PC-9 (cell line): ENCODE measurements at regions not wholly inside any gene's neighbourhood (a gene's known extent, or its start where the extent isn't known, plus 50 kb on each side); places are given as distances from the start of the nearest gene placed in this dataset.

Source experiments
- BruUV-seq: library from RNA; stranded (reverse); fragments of 400-500 nt; replicated peaks from 2 replicates; lab custom pipeline; 2021; lab: Mats Ljungman, UMichigan
- CTCF ChIA-PET: fragments of 300-600 bp; sonication (Branson Sonifier 250); formaldehyde crosslinking; loops from one replicate; lab custom pipeline; 2022; ENCODE audit warnings: antibody characterized with exemption; lab: Charles Lee
- POLR2A ChIA-PET: fragments of 300-600 bp; sonication (Branson Sonifier 250); formaldehyde crosslinking; loops from one replicate; lab custom pipeline; 2022; ENCODE audit warnings: antibody characterized with exemption; ENCODE audit not compliant: unreplicated experiment; lab: Charles Lee
- DNase-seq, 2 experiments: peaks; one replicate each; pipeline versions ENCODE4 v3.0.0 to v3.0.0-alpha.2; 2015 to 2022; ENCODE audit warnings: mixed read lengths in 1 of 2
- H2AFZ ChIP-seq: fragments of 200-600 bp; sonication (generic); 2 replicates; pipeline ENCODE4 v1.8.1; 2017; ENCODE audit warnings: antibody characterized with exemption
- H3F3A ChIP-seq: fragments of 200-600 bp; sonication (generic); 2 replicates; pipeline ENCODE4 v1.8.1; 2017; ENCODE audit warnings: antibody characterized with exemption, mild to moderate bottlenecking, low read depth; ENCODE audit not compliant: insufficient read depth
- H3K27ac ChIP-seq: fragments of 200-600 bp; sonication (generic); 2 replicates; pipeline ENCODE4 v1.6.1; 2016; ENCODE audit warnings: mixed run types
- H3K27me3 ChIP-seq: fragments of 200-600 bp; sonication (generic); 2 replicates; pipeline ENCODE4 v1.6.1; 2016; ENCODE audit warnings: low read depth, mixed run types; ENCODE audit not compliant: insufficient read depth
- H3K36me3 ChIP-seq: fragments of 200-600 bp; sonication (generic); 2 replicates; pipeline ENCODE4 v1.6.1; 2016; ENCODE audit warnings: low read depth, mixed run types
- H3K4me1 ChIP-seq: fragments of 200-600 bp; sonication (generic); replicated peaks from 2 replicates; pipeline ENCODE4 v1.6.1; 2016; ENCODE audit warnings: mixed run types; ENCODE audit not compliant: insufficient read depth
- H3K4me2 ChIP-seq: fragments of 200-600 bp; sonication (generic); 2 replicates; pipeline ENCODE4 v1.6.1; 2017; ENCODE audit warnings: mixed run types
- H3K4me3 ChIP-seq: fragments of 200-600 bp; sonication (generic); 2 replicates; pipeline ENCODE4 v1.6.1; 2016; ENCODE audit warnings: mixed run types
- H3K79me2 ChIP-seq: fragments of 200-600 bp; sonication (generic); 2 replicates; pipeline ENCODE4 v1.6.1; 2017; ENCODE audit warnings: low read depth, mixed run types
- H3K9me2 ChIP-seq: fragments of 200-600 bp; sonication (generic); 2 replicates; pipeline ENCODE4 v1.8.1; 2017; ENCODE audit warnings: mild to moderate bottlenecking; ENCODE audit not compliant: insufficient read depth
- H3K9me3 ChIP-seq: fragments of 200-600 bp; sonication (generic); 2 replicates; pipeline ENCODE4 v1.8.1; 2016; ENCODE audit warnings: low read depth; ENCODE audit not compliant: insufficient read depth
- H4K20me1 ChIP-seq: fragments of 200-600 bp; sonication (generic); 2 replicates; pipeline ENCODE4 v1.8.1; 2017; ENCODE audit not compliant: insufficient read depth
- CTCF ChIP-seq: fragments of 200-600 bp; sonication (generic); conservative IDR thresholded peaks from 2 replicates; pipeline ENCODE4 v1.6.1; 2017; ENCODE audit warnings: mixed run types, antibody characterized with exemption, mild to moderate bottlenecking, moderate library complexity
- EZH2 ChIP-seq: fragments of 200-600 bp; sonication (generic); IDR thresholded peaks from 2 replicates; pipeline ENCODE4 v1.8.0; 2017; ENCODE audit warnings: antibody characterized with exemption, low read depth
- intact Hi-C: fragments of 100-400 bp; cut with micrococcal nuclease; formaldehyde crosslinking; loops from one replicate; pipeline ENCODE4 v1.10.0; 2022; ENCODE audit not compliant: unreplicated experiment

GRCh38 chr12:94091624-94092023 is 56.8 kb upstream of the PLXNC1 start:
- Histone ChIP-seq H4K20me1 (no peaks in the 10 kb centered on the region), H2AFZ (no peak overlapping the region), H3K27ac (no peak overlapping the region), H3K36me3 (no peaks in the 10 kb centered on the region), H3K4me2 (no peak overlapping the region), H3K4me3 (no peak overlapping the region), H3F3A (no peaks in the 10 kb centered on the region), H3K79me2 (no peaks in the 10 kb centered on the region), H3K4me1 (no peaks in the 10 kb centered on the region), H3K9me3 (no peaks in the 10 kb centered on the region), H3K27me3 (no peaks in the 10 kb centered on the region), H3K9me2 (no peaks in the 10 kb centered on the region)
- CTCF ChIA-PET, result interaction anchor here (0.6 kb wide), 1 partner anchor 8 kb away, joined by 4 read pairs; no protein-coding TSS in a partner anchor
- intact Hi-C loops, result no loop called here
- DNase-seq, result no peak
- BruUV-seq, result no TSS peak
- POLR2A ChIA-PET, result no interaction called here
- TF ChIP-seq CTCF (no peak), EZH2 (no peak)

DNA sequence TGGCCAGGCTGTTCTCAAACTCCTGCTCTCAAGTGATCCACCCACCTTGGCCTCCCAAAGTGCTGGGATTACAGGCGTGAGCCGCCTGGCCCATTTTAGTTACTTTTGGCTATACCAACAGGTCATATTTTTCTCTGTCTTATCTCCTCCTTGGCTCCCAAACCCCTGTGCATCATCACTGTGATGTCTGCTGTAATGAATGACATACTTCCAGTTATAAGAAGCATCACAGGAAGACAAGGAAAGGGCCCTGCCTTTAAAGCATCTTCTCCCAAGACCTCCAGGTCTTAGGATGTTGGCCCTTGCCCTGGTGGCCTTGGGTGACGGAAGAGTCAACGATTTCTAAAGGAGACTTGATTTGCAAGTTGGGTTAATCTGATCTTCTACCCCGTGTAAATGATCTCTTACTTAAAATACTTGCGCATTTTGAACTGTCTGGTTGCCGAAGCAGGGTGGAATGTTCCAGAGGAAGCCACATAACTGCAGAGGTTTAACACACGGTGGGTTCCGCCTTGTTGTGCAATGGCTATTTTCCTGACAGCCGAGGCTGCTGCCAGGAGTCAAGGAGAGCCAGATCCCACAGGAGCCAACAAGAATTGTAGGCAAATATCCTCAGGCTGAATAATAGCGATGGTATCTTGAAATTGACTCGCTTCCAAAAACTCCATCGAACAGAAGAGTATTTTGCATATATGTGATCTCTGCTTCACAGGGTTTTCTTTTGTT is 55.7 kb upstream of the PLXNC1 start:
- H3K4me2 ChIP-seq, result no peak overlapping the region
- H3K4me1 ChIP-seq, result no peaks in the 10 kb centered on the region
- no peaks in the 10 kb centered on the region for H3K27me3 ChIP-seq
- no peaks in the 10 kb centered on the region for H4K20me1 ChIP-seq
- H3F3A ChIP-seq, result no peaks in the 10 kb centered on the region
- CTCF ChIA-PET, result no interaction called here
- peak in 1 of 2 experiments; percentile 30 for DNase-seq
- no peak overlapping the region for H3K4me3 ChIP-seq
- intact Hi-C loops, result no loop called here
- no peak overlapping the region for H2AFZ ChIP-seq
- no peak overlapping the region for H3K27ac ChIP-seq
- H3K36me3 ChIP-seq, result no peaks in the 10 kb centered on the region
- no peak for TF ChIP-seq CTCF
- TF ChIP-seq EZH2, result no peak
- no peaks in the 10 kb centered on the region for H3K79me2 ChIP-seq
- no TSS peak for BruUV-seq
- no peaks in the 10 kb centered on the region for H3K9me2 ChIP-seq
- no peaks in the 10 kb centered on the region for H3K9me3 ChIP-seq
- POLR2A ChIA-PET, result no interaction called here

GRCh38 chr12:94094700-94095099 is 53.7 kb upstream of the PLXNC1 start:
- Histone ChIP-seq H3K4me3 (no peak overlapping the region), H3K4me1 (peaks cover 14% of the 10 kb centered on the region), H3K27ac (no peak overlapping the region), H3K9me2 (no peaks in the 10 kb centered on the region), H3K27me3 (no peaks in the 10 kb centered on the region), H3K36me3 (no peaks in the 10 kb centered on the region), H3K9me3 (no peaks in the 10 kb centered on the region), H3K4me2 (no peak overlapping the region), H2AFZ (no peak overlapping the region), H3K79me2 (no peaks in the 10 kb centered on the region), H4K20me1 (no peaks in the 10 kb centered on the region), H3F3A (peaks cover 9% of the 10 kb centered on the region; the same call in 1 of the 2 replicates)
- intact Hi-C loops, result no loop called here
- POLR2A ChIA-PET, result interaction anchor here (0.6 to 0.8 kb wide), 2 partner anchors 289 to 468 kb away, joined by 4 to 8 read pairs; no protein-coding TSS in a partner anchor
- no peak for DNase-seq
- CTCF ChIA-PET, result no interaction called here
- BruUV-seq, result no TSS peak
- TF ChIP-seq CTCF, result no peak
- no peak for TF ChIP-seq EZH2
